Erythroblast (primary cell): ENCODE measurements at regions not wholly inside any gene's neighbourhood (a gene's known extent, or its start where the extent isn't known, plus 50 kb on each side); places are given as distances from the start of the nearest gene placed in this dataset.

Source experiments
- GATA1 ChIP-seq: IDR thresholded peaks from 2 replicates; pipeline ENCODE4 v1.6.1; 2011; ENCODE audit warnings: low read depth, mild to moderate bottlenecking, control low read depth, low read length, moderate library complexity
- POLR2A ChIP-seq: IDR thresholded peaks from 2 replicates; pipeline ENCODE4 v1.6.1; 2011; ENCODE audit warnings: mild to moderate bottlenecking, low read length

GRCh38 chr19:30086220-30086619 is 144.2 kb downstream of the URI1 start:
- TF ChIP-seq POLR2A (no peak), GATA1 (no peak)
